Fibroblast of villous mesenchyme (primary cell): ENCODE measurements at regions not wholly inside any gene's neighbourhood (a gene's known extent, or its start where the extent isn't known, plus 50 kb on each side); places are given as distances from the start of the nearest gene placed in this dataset.

Source experiments
- DNase-seq: peaks from one replicate; pipeline ENCODE4 v3.0.0-alpha.2; 2010; ENCODE audit warnings: low read depth
- H3K4me3 ChIP-seq: 2 replicates; pipeline ENCODE4 v1.5.1; 2011; ENCODE audit warnings: low read depth, mild to moderate bottlenecking, low read length
- CTCF ChIP-seq: IDR thresholded peaks from 2 replicates; pipeline ENCODE4 v1.5.1; 2012; ENCODE audit warnings: low read depth, mild to moderate bottlenecking, low read length; ENCODE audit not compliant: insufficient read depth

DNA sequence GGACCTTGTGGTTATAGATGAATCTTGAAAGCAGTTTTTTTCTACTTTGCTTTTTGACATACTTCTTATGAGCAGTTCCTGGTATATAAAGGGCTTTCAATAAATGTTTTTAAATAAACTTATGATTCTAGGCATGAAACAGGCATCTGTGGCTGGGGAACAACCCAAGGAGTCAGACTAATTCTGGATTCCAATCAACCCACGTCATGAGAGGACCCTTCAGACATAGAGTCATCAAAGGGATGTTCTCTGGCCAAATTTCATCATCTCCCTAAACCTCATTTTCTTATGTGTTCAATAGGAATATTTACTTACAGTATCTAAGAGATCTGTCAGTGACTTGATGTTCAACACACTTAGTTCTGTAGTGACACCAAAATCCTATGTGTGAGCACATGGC is 243.8 kb upstream of the ZNF462 start:
- TF ChIP-seq CTCF, result no peak
- DNase-seq, result peak; percentile 6
- H3K4me3 ChIP-seq, result no peak overlapping the region

DNA sequence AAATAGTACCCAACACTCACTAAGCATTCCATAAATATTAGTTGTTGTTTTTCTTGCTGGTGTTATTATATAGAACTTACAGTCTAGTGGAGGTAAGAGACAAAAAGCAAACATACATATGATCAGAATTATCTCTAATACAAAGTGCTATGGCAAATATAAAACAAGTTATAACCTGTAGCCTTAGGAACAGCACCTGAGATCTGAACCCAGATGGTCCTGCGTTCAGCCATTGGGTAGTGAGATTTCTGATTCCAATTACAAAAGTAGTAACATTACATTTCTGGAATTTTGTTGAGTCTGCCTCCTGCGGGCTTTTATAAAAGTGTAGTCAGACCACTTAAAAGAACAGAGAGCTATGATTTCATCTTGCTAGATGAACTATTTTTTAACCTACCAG is 242.9 kb upstream of the ZNF462 start:
- no peak for DNase-seq
- no peak for TF ChIP-seq CTCF
- no peak overlapping the region for H3K4me3 ChIP-seq

GRCh38 chr9:106620866-106621265 is 242.1 kb upstream of the ZNF462 start:
- no peak for DNase-seq

GRCh38 chr9:106621313-106622163 is 241.4 kb upstream of the ZNF462 start:
- TF ChIP-seq CTCF, result no peak
- H3K4me3 ChIP-seq, result no peak overlapping the region
- peak; percentile 9 for DNase-seq

More at GRCh38 chr9:106620866-106621265, 242.1 kb upstream of the ZNF462 start:
- H3K4me3 ChIP-seq, result no peak overlapping the region
- no peak for TF ChIP-seq CTCF

DNA sequence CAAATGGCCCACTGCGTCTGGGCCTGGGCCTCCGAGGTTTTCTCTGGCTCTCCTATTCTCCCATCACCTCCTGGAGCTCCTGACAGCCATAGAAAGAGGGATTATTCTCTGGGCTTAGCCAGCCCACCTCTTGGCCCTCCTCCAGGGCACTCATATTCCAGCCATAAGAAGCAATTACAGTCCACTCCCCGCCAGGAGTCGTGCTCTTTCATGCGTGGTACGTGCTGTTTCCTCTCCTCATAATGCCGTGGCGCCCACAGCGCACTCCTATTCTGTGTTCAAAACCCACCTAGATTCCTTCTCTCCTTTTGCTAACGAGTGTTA is 240.8 kb upstream of the ZNF462 start:
- DNase-seq, result no peak
- no peak for TF ChIP-seq CTCF
- no peak overlapping the region for H3K4me3 ChIP-seq

DNA sequence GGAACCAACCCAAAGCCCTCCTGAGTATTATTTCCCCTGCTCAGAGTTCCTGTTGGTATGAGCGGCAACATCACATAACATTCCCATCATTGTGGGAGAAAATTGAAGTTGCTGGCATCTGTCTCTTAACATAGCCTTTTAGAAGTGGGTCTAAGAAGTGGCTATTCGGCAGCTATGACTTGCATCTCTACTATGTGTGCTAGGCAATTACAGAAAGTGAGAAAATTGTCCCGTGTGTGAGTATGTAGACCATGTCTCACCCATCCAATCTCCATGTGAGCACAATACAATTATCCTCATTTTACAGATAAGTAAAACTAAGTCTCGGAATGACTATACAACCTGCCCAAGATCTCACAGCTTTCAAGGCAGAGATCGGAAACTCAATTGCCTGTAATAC is 239.4 kb upstream of the ZNF462 start:
- DNase-seq, result no peak
- no peak overlapping the region for H3K4me3 ChIP-seq
- no peak for TF ChIP-seq CTCF
